Gastrocnemius medialis (tissue), 4 donors: ENCODE measurements at regions not wholly inside any gene's neighbourhood (a gene's known extent, or its start where the extent isn't known, plus 50 kb on each side); places are given as distances from the start of the nearest gene placed in this dataset.

Experiments used
- ATAC-seq, 2 donors: fragments of 150-250 bp; one replicate each; pipeline ENCODE4 v1.9.1; 2016
- DNase-seq, 2 donors: peaks; one replicate each; pipeline ENCODE4 v3.0.0-alpha.2; 2019
- H3K27ac ChIP-seq, 4 donors: fragments of 200-600 bp; sonication (generic); 1 replicate in 1 of 4; 2 replicates in 3 of 4; pipeline ENCODE4 v1.5.1; 2016 to 2018; ENCODE audit warnings: mild to moderate bottlenecking in 2 of 4, moderate library complexity in 1 of 4
- H3K27me3 ChIP-seq, 3 donors: fragments of 200-600 bp; sonication (generic) in 2 of 3; 1 replicate in 1 of 3; 2 replicates in 2 of 3; pipeline versions ENCODE4 v1.5.1 to v1.6.0; 2016 to 2019; ENCODE audit warnings: mild to moderate bottlenecking in 1 of 3, moderate library complexity in 1 of 3
- H3K36me3 ChIP-seq, 2 donors: fragments of 200-600 bp; sonication (generic) in 1 of 2; one replicate each; pipeline ENCODE4 v1.5.1; 2017 to 2018
- H3K4me1 ChIP-seq, 2 donors: fragments of 200-600 bp; sonication (generic) in 1 of 2; one replicate each; pipeline ENCODE4 v1.5.1; 2016 to 2017; ENCODE audit warnings: mild to moderate bottlenecking in 2 of 2
- H3K4me3 ChIP-seq, 4 donors: fragments of 200-600 bp; sonication (generic) in 3 of 4; 1 replicate in 1 of 4; 2 replicates in 3 of 4; pipeline ENCODE4 v1.5.1; 2016 to 2019; ENCODE audit warnings: mild to moderate bottlenecking in 2 of 4
- H3K9me3 ChIP-seq, 3 donors: fragments of 200-600 bp; sonication (generic) in 2 of 3; 1 replicate in 1 of 3; 2 replicates in 2 of 3; pipeline ENCODE4 v1.5.1; 2016 to 2019
- CTCF ChIP-seq, 5 experiments: fragments of 450-650 bp in 3 of 5; fragments of 200-600 bp in 2 of 5; sonication (generic) in 2 of 5; IDR thresholded peaks in 4 of 5; conservative IDR thresholded peaks in 1 of 5; 1 replicate in 4 of 5; 2 replicates in 1 of 5; pipeline ENCODE4 v1.5.1; 2016 to 2019; ENCODE audit warnings: antibody characterized with exemption in 5 of 5, mild to moderate bottlenecking in 3 of 5, moderate library complexity in 3 of 5
- POLR2A ChIP-seq, 2 donors: fragments of 450-650 bp; IDR thresholded peaks; one replicate each; pipeline ENCODE4 v1.6.1; 2017; ENCODE audit warnings: antibody characterized with exemption in 2 of 2, mild to moderate bottlenecking in 2 of 2, moderate library complexity in 2 of 2
- in situ Hi-C, 4 donors: fragments of 200-750 bp; cut with MboI; loops; one replicate each; pipeline versions ENCODE4 v1.15.0 to v1.8.0; 2017; ENCODE audit warnings: low sequenced_read_pairs in 4 of 4
- intact Hi-C: fragments of 100-400 bp; cut with DNase I; formaldehyde crosslinking; loops from one replicate; pipeline ENCODE4 v1.15.1; 2023; ENCODE audit warnings: low total_unique reads

- DNase-seq = no peak
- in situ Hi-C loops = no loop called here
- no peak for ATAC-seq
These were observed 184.2 kb downstream of the BRD1 start for GRCh38 chr22:49643466-49643865.

GRCh38 chr22:49642741-49643140 is 184.9 kb downstream of the BRD1 start:
- in situ Hi-C loops = no loop called here
- Histone ChIP-seq H3K27me3 (peaks cover 0 to under 1% (median 0%) of the 10 kb centered on the region in 3 donors), H3K36me3 (no peaks in the 10 kb centered on the region), H3K4me1 (no peaks in the 10 kb centered on the region), H3K4me3 (no peak overlapping the region), H3K27ac (no peak overlapping the region), H3K9me3 (no peaks in the 10 kb centered on the region)
- no peak for TF ChIP-seq POLR2A (IDR thresholded peaks at IDR 0.05)
- no peak for TF ChIP-seq CTCF (IDR thresholded peaks at IDR 0.05 in 4 of 5, conservative IDR thresholded peaks at IDR 0.05 in 1 of 5)
- DNase-seq (no peak), ATAC-seq (no peak)
- intact Hi-C loops = no loop called here

More at GRCh38 chr22:49643466-49643865, 184.2 kb downstream of the BRD1 start:
- no peaks in the 10 kb centered on the region for H3K36me3 ChIP-seq
- H3K27ac ChIP-seq = no peak overlapping the region
- intact Hi-C loops = no loop called here
- H3K4me1 ChIP-seq = no peaks in the 10 kb centered on the region
- no peak overlapping the region for H3K4me3 ChIP-seq
- TF ChIP-seq POLR2A (IDR thresholded peaks at IDR 0.05) (no peak), CTCF (IDR thresholded peaks at IDR 0.05 in 4 of 5, conservative IDR thresholded peaks at IDR 0.05 in 1 of 5) (no peak)
- H3K9me3 ChIP-seq = no peaks in the 10 kb centered on the region
- H3K27me3 ChIP-seq = peaks cover 0 to 4% (median 0%) of the 10 kb centered on the region in 3 donors

- Histone ChIP-seq H3K27ac (no peak overlapping the region), H3K27me3 (no peaks in the 10 kb centered on the region), H3K4me1 (no peaks in the 10 kb centered on the region), H3K36me3 (no peaks in the 10 kb centered on the region), H3K4me3 (no peak overlapping the region), H3K9me3 (no peaks in the 10 kb centered on the region)
- ATAC-seq = no peak
- intact Hi-C loops (no loop called here), in situ Hi-C loops (no loop called here)
- no peak for DNase-seq
- TF ChIP-seq CTCF (IDR thresholded peaks at IDR 0.05 in 4 of 5, conservative IDR thresholded peaks at IDR 0.05 in 1 of 5) = no peak
These were observed 185.3 kb downstream of the BRD1 start for GRCh38 chr22:49642331-49642730.

GRCh38 chr22:49641770-49642313 is 185.8 kb downstream of the BRD1 start:
- intact Hi-C loops = no loop called here
- TF ChIP-seq CTCF (IDR thresholded peaks at IDR 0.05 in 4 of 5, conservative IDR thresholded peaks at IDR 0.05 in 1 of 5) = no peak
- no peak for TF ChIP-seq POLR2A (IDR thresholded peaks at IDR 0.05)
- ATAC-seq = no peak
- no peaks in the 10 kb centered on the region for H3K9me3 ChIP-seq
- H3K36me3 ChIP-seq = no peaks in the 10 kb centered on the region
- H3K4me1 ChIP-seq = no peaks in the 10 kb centered on the region
- no peak overlapping the region for H3K4me3 ChIP-seq
- H3K27me3 ChIP-seq = no peaks in the 10 kb centered on the region
- no peak overlapping the region for H3K27ac ChIP-seq
- in situ Hi-C loops = no loop called here
- DNase-seq = no peak
